HG03135 (cell line): ENCODE measurements at regions not wholly inside any gene's neighbourhood (a gene's known extent, or its start where the extent isn't known, plus 50 kb on each side); places are given as distances from the start of the nearest gene placed in this dataset.

ENCODE experiments used
- ATAC-seq: cut with Tn5 transposase; IDR thresholded peaks from one replicate; pipeline ENCODE4 v1.9.1; 2021; ENCODE audit warnings: mild to moderate bottlenecking, moderate library complexity; ENCODE audit not compliant: unreplicated experiment

GRCh38 chr13:111394211-111394922 is 73.9 kb downstream of the TEX29 start:
- ATAC-seq = no peak

DNA sequence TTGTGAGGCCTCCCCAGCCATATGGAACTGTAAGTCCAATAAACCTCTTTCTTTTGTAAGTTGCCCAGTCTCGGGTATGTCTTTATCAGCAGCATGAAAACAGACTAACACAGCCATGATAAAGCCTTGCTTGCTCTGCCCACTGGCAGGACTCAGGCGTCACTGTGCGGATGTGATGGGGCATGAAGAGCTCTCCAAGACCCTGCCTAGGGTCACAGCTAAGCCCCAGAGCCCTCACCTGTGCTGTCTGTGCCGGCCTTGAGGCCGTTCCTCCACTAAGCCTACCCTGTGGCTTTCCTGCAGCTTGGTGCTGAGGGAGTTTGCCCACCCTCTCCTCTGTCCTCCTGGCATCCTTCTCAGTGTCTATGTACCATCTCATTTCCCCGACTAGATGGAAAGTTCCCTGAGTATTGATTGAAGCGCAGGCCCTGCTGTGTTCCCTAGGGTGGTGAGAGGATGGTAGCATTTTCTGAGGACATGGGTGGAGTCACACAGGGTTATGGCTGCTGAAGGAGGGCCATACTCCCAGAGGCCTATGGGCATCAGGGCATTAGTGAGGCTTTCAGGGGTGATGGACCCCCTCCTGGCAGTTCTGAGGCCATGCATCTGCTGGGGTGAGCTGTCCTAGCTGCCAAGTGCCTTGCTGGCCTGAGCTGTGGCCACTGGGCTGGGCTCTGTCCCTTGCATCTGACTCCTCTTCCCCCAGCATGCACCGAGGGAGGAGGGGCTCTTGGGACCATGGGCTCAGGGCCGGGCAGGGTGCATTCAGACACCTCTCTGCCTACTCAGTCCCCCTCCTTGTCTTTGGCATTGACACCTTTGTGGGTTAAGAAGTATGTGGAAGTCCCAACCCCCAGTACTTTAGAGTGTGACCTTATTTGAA is 75.3 kb downstream of the TEX29 start:
- no peak for ATAC-seq

DNA sequence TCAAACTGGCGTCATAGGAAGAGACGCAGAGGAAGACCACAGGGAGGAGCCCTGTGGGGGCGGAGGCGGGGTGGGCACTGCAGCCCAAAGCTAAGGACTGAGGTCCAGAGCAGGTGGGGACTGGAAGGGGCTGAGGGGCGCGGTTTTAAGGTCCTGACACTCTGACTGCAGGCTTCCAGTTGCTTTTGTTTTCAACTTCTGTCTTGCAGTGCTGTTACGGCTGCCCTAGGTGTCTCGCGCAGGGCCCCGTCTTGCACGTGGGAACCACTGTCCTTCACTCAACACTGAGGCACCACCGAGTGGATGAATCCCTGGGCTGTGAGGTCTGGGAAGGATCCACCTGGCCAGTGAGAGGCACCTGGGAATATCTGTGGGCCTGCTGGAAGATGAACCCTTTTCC is 76.0 kb downstream of the TEX29 start:
- ATAC-seq = no peak

GRCh38 chr13:111397202-111397880 is 76.9 kb downstream of the TEX29 start:
- no peak for ATAC-seq

GRCh38 chr13:111398196-111398595 is 77.8 kb downstream of the TEX29 start:
- no peak for ATAC-seq

DNA sequence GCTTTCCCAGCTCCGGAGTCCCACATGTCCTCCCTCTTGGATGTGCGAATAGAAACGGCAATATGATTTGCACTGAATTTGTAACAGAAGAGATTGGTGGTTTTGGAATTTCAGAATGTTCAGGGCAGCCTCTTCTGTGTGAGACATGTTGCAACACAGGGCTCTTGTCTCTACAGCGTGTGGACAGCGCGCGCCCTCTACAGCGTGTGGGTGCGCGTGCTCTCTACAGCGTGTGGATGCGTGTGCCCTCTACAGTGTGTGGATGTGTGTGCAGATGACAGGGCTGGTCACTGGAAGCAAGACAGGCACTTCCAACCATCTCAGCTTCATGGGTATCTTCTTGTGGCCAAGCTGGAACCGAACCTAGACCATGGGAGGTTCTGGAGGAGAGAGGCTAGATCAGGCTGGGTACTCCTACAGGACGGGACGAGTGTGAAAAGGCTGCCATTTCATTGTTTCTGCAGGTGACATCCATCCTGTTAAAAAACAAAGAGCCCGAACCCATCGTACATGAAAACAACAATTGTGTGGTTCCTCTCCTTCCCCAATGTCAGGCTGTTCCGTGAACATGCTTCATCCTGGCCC is 78.4 kb downstream of the TEX29 start:
- ATAC-seq = no peak

DNA sequence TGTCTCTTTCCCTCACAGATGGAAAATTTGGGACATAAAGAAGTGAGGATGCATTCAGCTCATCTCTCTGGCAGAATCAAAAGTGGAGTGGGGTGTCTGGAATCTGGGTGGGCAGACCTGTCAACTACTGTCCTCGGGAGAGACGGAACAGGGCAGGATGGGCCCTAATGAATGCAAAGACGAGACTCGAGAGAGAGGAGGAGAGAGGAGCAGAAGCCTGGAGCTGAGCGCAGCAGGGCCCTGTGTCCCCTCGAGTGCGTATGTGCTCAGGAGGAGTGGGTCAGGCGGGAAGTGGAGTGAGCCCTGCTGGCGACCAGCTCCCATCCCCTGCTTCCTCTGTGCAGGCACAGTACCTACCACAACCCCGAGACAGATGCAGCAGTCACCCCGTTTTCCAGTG is 78.9 kb downstream of the TEX29 start:
- no peak for ATAC-seq

GRCh38 chr13:111399776-111400538 is 79.5 kb downstream of the TEX29 start:
- ATAC-seq = no peak

GRCh38 chr13:111401151-111401550 is 80.7 kb downstream of the TEX29 start:
- no peak for ATAC-seq

DNA sequence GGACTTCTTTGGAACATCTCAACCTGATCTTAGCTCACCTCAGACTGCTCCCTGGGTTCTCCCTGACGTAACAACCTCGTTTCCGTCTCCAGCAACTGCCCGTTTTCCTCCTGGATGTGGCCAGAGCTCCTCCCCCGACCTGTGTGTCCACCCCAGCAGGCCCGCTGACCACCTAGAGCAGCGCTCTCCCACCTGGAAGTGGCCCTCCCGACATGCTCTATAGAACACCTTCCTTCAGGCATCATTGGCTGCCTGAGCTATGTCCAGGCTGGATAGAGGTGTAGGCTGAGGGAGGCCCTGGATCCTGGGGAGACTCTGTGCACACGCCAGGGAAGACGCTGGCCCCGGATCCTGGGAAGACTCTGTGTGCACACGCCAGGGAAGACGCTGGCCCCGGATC is 81.3 kb downstream of the TEX29 start:
- no peak for ATAC-seq

- no peak for ATAC-seq
These were observed 82.0 kb downstream of the TEX29 start for GRCh38 chr13:111402441-111402840.

DNA sequence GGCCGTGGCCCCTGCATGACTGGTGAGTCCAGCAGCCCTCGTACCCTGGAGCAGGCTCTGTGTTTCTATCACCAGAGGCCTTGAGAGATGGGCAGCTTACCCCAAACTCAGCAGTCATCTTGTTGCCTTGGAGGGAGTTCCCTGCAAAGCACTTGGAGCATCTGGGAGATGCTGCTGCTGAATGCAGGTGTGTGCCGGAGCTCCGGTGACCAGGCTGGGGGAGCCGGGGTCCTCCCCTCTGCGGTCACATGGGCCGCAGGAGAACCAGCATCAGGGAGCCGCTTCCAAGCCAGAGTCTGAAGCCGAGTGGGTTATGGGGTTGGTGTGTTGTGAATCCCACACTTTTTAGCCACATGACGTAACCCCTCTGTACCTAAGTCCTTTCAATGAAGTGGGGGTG is 82.8 kb downstream of the TEX29 start:
- ATAC-seq = no peak

GRCh38 chr13:111404746-111405145 is 84.3 kb downstream of the TEX29 start:
- ATAC-seq = no peak

GRCh38 chr13:111406636-111407035 is 86.2 kb downstream of the TEX29 start:
- no peak for ATAC-seq

GRCh38 chr13:111407381-111408131 is 87.1 kb downstream of the TEX29 start:
- ATAC-seq = no peak

GRCh38 chr13:111409413-111409812 is 89.0 kb downstream of the TEX29 start:
- ATAC-seq = no peak

DNA sequence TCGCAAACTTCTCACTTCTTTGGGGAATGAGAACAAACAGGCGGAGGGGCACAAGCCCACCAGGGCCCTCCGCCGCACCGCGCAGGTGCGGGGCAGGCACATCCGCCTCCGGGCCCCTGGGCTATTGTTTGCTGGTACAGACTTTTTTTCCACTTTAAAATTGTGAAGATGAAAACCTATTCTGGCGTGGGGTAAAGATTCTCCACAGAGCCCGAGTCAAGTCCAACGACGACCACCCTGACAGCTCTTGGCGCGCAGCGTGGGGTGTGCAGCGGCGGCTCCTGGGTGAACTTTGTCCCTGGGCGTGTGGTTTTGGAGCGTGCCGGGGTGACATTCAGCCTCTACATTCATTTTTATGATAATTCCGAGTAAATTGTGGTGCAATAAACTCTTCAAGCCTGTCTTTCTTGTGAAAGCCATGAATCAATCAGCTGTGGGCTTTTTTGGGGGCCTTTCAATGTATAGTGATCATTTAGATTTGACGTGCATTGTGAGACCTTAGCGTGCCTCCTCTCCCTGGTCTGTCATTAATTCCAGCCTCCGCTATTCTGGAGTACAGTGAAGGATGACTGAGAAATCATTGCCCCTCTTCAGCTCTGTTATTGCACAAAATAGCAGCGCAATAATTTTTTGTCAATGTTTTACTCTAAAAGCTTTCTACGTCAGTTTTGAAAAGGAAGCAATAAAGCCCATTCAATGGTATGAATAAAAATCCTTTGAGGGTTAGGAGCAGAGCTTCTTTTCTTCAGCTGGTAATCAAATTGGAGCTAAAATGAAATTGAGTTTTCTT is 90.0 kb downstream of the TEX29 start:
- no peak for ATAC-seq

DNA sequence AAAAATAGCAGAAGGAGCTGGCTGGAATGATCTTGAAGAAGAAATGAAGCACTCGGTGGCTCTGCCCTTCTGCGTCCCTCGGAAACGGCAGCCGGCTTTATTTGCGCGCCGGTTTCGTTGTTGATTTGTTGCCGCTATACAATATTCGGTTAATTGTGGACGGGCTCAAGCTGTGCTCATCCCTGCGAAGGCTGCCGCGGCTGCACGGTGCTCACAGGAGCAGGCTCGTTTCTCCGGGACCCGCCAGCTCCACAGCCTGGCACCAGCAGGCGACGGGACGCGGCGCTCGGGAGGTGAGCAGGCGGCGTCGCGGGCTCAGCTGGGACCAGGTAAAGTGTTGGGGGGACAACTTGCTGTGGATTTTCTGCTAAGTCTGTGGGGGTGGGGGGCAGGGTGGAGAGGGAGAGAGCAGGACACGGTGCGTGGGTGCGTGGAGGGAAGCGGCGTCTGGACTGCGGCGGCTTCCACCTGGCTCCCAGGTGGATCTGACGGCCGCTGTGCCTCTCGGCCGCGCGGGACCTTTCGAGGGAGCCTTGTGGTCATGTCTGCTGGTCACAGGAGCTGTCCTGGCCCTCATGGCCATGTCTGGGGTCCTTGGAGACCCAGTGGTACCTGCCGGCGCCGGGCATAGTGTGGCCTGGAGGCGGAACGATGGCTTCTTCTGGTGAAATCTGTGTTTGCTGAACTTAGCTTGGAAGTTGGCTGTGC is 90.9 kb downstream of the TEX29 start:
- ATAC-seq = no peak
